PC-3 (cell line): ENCODE measurements at regions not wholly inside any gene's neighbourhood (a gene's known extent, or its start where the extent isn't known, plus 50 kb on each side); places are given as distances from the start of the nearest gene placed in this dataset.

ENCODE experiments used
- ATAC-seq: fragments of 200-7000 bp; cut with Tn5 transposase; 2 replicates; pipeline ENCODE4 v1.9.1; 2020; ENCODE audit warnings: mild to moderate bottlenecking, moderate library complexity
- BruUV-seq: library from RNA; stranded (reverse); fragments of 400-500 nt; replicated peaks from 2 replicates; lab custom pipeline; 2021; lab: Mats Ljungman, UMichigan
- CTCF ChIA-PET: fragments of 300-600 bp; sonication (Branson Sonifier 250); formaldehyde crosslinking; loops from one replicate; lab custom pipeline; 2022; ENCODE audit warnings: antibody characterized with exemption; lab: Charles Lee
- POLR2A ChIA-PET: fragments of 300-600 bp; sonication (Branson Sonifier 250); formaldehyde crosslinking; loops from one replicate; lab custom pipeline; 2022; ENCODE audit warnings: antibody characterized with exemption; ENCODE audit not compliant: unreplicated experiment; lab: Charles Lee
- DNase-seq: peaks from one replicate; pipeline ENCODE4 v3.0.0-alpha.2; 2015
- H2AFZ ChIP-seq: fragments of 300-600 bp; sonication (generic); 2 replicates; pipeline ENCODE4 v1.6.0; 2016; ENCODE audit warnings: antibody characterized with exemption, low read length
- H3F3A ChIP-seq: fragments of 300-600 bp; sonication (generic); one replicate; pipeline ENCODE4 v1.6.0; 2017; ENCODE audit warnings: antibody characterized with exemption, low read length, control low read depth, mild to moderate bottlenecking; ENCODE audit not compliant: unreplicated experiment
- H3K27ac ChIP-seq: fragments of 300-600 bp; sonication (generic); 2 replicates; pipeline ENCODE4 v1.5.1; 2016; ENCODE audit warnings: mild to moderate bottlenecking, low read length
- H3K27me3 ChIP-seq: fragments of 300-600 bp; sonication (generic); 2 replicates; pipeline ENCODE4 v1.6.1; 2016; ENCODE audit warnings: low read length, mixed read lengths
- H3K36me3 ChIP-seq: fragments of 300-600 bp; sonication (generic); 2 replicates; pipeline ENCODE4 v1.6.1; 2016; ENCODE audit warnings: low read depth, mixed run types, low read length, mixed read lengths
- H3K4me1 ChIP-seq: fragments of 300-600 bp; sonication (generic); 2 replicates; pipeline ENCODE4 v1.5.1; 2016; ENCODE audit warnings: low read length; ENCODE audit not compliant: insufficient read depth
- H3K4me2 ChIP-seq: fragments of 300-600 bp; sonication (generic); 2 replicates; pipeline ENCODE4 v1.6.0; 2016; ENCODE audit warnings: low read length
- H3K4me3 ChIP-seq: fragments of 300-600 bp; sonication (generic); 2 replicates; pipeline ENCODE4 v1.5.1; 2016; ENCODE audit warnings: mild to moderate bottlenecking, low read length, mixed read lengths
- H3K79me2 ChIP-seq: fragments of 300-600 bp; sonication (generic); 2 replicates; pipeline ENCODE4 v1.6.1; 2017; ENCODE audit warnings: low read length, mixed read lengths
- H3K9ac ChIP-seq: fragments of 300-600 bp; sonication (generic); 2 replicates; pipeline ENCODE4 v1.6.0; 2016; ENCODE audit warnings: mild to moderate bottlenecking, low read length
- H3K9me2 ChIP-seq: fragments of 300-600 bp; sonication (generic); replicated peaks from 2 replicates; pipeline ENCODE4 v1.6.1; 2016; ENCODE audit warnings: mixed run types, low read length, mixed read lengths
- H3K9me3 ChIP-seq: fragments of 300-600 bp; sonication (generic); 2 replicates; pipeline ENCODE4 v1.6.1; 2016; ENCODE audit warnings: low read length, mixed read lengths
- H4K20me1 ChIP-seq: fragments of 300-600 bp; sonication (generic); 2 replicates; pipeline ENCODE4 v1.6.1; 2016; ENCODE audit warnings: low read length, mixed read lengths
- CTCF ChIP-seq: fragments of 300-600 bp; sonication (generic); conservative IDR thresholded peaks from 2 replicates; pipeline ENCODE4 v1.5.1; 2017; ENCODE audit warnings: antibody characterized with exemption, low read depth, mild to moderate bottlenecking, low read length
- EZH2 ChIP-seq: fragments of 300-600 bp; sonication (generic); IDR thresholded peaks from one replicate; pipeline ENCODE4 v1.6.1; 2017; ENCODE audit warnings: antibody characterized with exemption, mild to moderate bottlenecking, low read length; ENCODE audit not compliant: unreplicated experiment
- EZH2phosphoT487 ChIP-seq: fragments of 300-600 bp; sonication (generic); IDR thresholded peaks from 2 replicates; pipeline ENCODE4 v1.6.1; 2018; ENCODE audit warnings: mild to moderate bottlenecking, antibody characterized with exemption, low read length, borderline replicate concordance
- intact Hi-C: fragments of 100-400 bp; cut with micrococcal nuclease; formaldehyde crosslinking; loops from 2 replicates; pipeline ENCODE4 v1.9.0; 2023

- Histone ChIP-seq H3K27ac (no peak overlapping the region), H3F3A (no peaks in the 10 kb centered on the region), H3K4me3 (no peak overlapping the region), H3K4me2 (no peak overlapping the region), H3K79me2 (no peaks in the 10 kb centered on the region), H3K27me3 (no peaks in the 10 kb centered on the region), H3K9ac (no peak overlapping the region), H3K36me3 (no peaks in the 10 kb centered on the region), H3K4me1 (no peaks in the 10 kb centered on the region), H4K20me1 (no peaks in the 10 kb centered on the region), H3K9me3 (no peaks in the 10 kb centered on the region), H3K9me2 (no peaks in the 10 kb centered on the region), H2AFZ (no peak overlapping the region)
- no peak for TF ChIP-seq EZH2phosphoT487
- TF ChIP-seq CTCF = no peak
- TF ChIP-seq EZH2 = no peak
- DNase-seq (no peak), ATAC-seq (no peak)
- POLR2A ChIA-PET = no interaction called here
- intact Hi-C loops = no loop called here
- CTCF ChIA-PET = no interaction called here
- BruUV-seq = no TSS peak
Measured at GRCh38 chr1:234715252-234716014, 105.5 kb upstream of the IRF2BP2 start.

- Histone ChIP-seq H3K9me2 (no peaks in the 10 kb centered on the region), H3K9ac (no peak overlapping the region), H3K27me3 (no peaks in the 10 kb centered on the region), H3F3A (no peaks in the 10 kb centered on the region), H3K4me3 (no peak overlapping the region), H3K4me1 (no peaks in the 10 kb centered on the region), H2AFZ (no peak overlapping the region), H3K4me2 (no peak overlapping the region), H3K9me3 (no peaks in the 10 kb centered on the region), H3K36me3 (no peaks in the 10 kb centered on the region), H4K20me1 (no peaks in the 10 kb centered on the region), H3K27ac (no peak overlapping the region), H3K79me2 (no peaks in the 10 kb centered on the region)
- intact Hi-C loops = no loop called here
- TF ChIP-seq EZH2phosphoT487 = no peak
- no peak for TF ChIP-seq CTCF
- no peak for TF ChIP-seq EZH2
- ChIA-PET CTCF (no interaction called here), POLR2A (no interaction called here)
- BruUV-seq = no TSS peak
- no peak for DNase-seq
- ATAC-seq = no peak
Measured at GRCh38 chr1:234713859-234714258, 103.9 kb upstream of the IRF2BP2 start.

- H4K20me1 ChIP-seq = no peaks in the 10 kb centered on the region
- no peak for DNase-seq
- no peak overlapping the region for H2AFZ ChIP-seq
- no peak for ATAC-seq
- no peaks in the 10 kb centered on the region for H3K9me2 ChIP-seq
- intact Hi-C loops = no loop called here
- no peak overlapping the region for H3K27ac ChIP-seq
- CTCF ChIA-PET = no interaction called here
- no peaks in the 10 kb centered on the region for H3K9me3 ChIP-seq
- no peak overlapping the region for H3K9ac ChIP-seq
- H3K79me2 ChIP-seq = no peaks in the 10 kb centered on the region
- no peaks in the 10 kb centered on the region for H3K27me3 ChIP-seq
- H3K36me3 ChIP-seq = no peaks in the 10 kb centered on the region
- H3F3A ChIP-seq = no peaks in the 10 kb centered on the region
- no TSS peak for BruUV-seq
- POLR2A ChIA-PET = no interaction called here
- no peak overlapping the region for H3K4me2 ChIP-seq
- no peak for TF ChIP-seq EZH2
- no peak for TF ChIP-seq EZH2phosphoT487
- TF ChIP-seq CTCF = no peak
- H3K4me3 ChIP-seq = no peak overlapping the region
- no peaks in the 10 kb centered on the region for H3K4me1 ChIP-seq
Measured at GRCh38 chr1:234713440-234713839, 103.5 kb upstream of the IRF2BP2 start.
